ENCODE measurements at regions not wholly inside any gene's neighbourhood (a gene's known extent, or its start where the extent isn't known, plus 50 kb on each side); places are given as distances from the start of the nearest gene placed in this dataset.

DNA sequence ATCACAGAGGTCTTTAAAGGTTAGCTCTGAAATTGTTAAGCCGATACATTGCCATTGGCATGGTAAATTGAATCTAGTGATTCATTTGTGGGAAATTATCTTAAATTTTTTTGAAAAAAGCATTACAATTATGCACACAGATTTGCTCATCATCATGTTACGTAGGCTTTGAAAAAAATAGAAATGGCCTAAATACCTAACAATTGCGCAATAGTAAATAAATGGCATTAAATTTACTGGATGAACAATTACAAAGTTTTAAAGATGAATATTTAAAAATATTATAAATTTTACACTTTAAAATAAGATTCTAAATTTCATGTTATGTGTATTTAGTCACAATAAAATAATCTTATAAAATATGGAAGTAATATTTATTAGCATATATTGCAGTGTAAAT, 171.3 kb downstream of the RPRM start (continued):
- TF ChIP-seq, protein P1, sequence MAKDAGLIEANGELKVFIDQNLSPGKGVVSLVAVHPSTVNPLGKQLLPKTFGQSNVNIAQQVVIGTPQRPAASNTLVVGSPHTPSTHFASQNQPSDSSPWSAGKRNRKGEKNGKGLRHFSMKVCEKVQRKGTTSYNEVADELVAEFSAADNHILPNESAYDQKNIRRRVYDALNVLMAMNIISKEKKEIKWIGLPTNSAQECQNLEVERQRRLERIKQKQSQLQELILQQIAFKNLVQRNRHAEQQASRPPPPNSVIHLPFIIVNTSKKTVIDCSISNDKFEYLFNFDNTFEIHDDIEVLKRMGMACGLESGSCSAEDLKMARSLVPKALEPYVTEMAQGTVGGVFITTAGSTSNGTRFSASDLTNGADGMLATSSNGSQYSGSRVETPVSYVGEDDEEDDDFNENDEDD (CRISPR knock-in tag; IDR thresholded peaks at IDR 0.05; ENCODE audit: borderline replicate concordance): no peak
- TF ChIP-seq CEBPB (IDR thresholded peaks at IDR 0.05; ENCODE audit: borderline replicate concordance, low read depth, low read length): peak; percentile 86
- no peak for TF ChIP-seq ZNF343 (CRISPR knock-in tag; IDR thresholded peaks at IDR 0.05)

DNA sequence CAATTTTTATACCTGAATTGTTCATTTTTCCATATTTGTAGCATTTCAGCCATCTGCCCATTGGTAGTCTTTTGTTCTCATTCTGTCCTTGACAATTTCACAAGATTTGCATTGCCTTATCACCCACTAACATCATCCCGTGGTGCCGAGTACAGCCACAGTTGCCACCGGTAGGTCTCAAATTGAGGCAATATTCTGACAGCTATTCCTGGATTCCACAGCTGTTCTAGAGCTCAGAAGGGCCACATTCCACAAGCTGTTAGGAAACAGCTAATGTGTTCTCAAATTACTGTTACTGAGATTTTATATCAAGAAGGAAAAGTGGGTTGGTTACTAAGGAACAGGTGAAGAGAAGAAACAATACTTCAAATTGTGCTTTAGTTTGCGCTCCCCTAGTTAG, 178.8 kb downstream of the RPRM start:
- no TSS peak for BruUV-seq (replicated peaks)
- 33% methylated on average over 4 of the region's 4 CpGs for WGBS (ENCODE audit: low lambda C conversion rate)
- TF ChIP-seq GTF3A (CRISPR knock-in tag; conservative IDR thresholded peaks at IDR 0.05) (no peak), ZSCAN12 (CRISPR knock-in tag; IDR thresholded peaks at IDR 0.05) (no peak), NONO (IDR thresholded peaks at IDR 0.05) (no peak), NONO (CRISPR knock-in tag; conservative IDR thresholded peaks at IDR 0.05) (no peak), SP2 (CRISPR knock-in tag; IDR thresholded peaks at IDR 0.05) (no peak), HDAC6 (IDR thresholded peaks at IDR 0.05; ENCODE audit: low read depth, low read length) (no peak), ATM (IDR thresholded peaks at IDR 0.05; ENCODE audit: borderline replicate concordance) (no peak), TGIF2 (CRISPR knock-in tag; IDR thresholded peaks at IDR 0.05) (no peak), ZNF709 (CRISPR knock-in tag; IDR thresholded peaks at IDR 0.05) (no peak), ZNF800 (CRISPR knock-in tag; IDR thresholded peaks at IDR 0.05) (no peak)
- TF ChIP-seq, protein P2, sequence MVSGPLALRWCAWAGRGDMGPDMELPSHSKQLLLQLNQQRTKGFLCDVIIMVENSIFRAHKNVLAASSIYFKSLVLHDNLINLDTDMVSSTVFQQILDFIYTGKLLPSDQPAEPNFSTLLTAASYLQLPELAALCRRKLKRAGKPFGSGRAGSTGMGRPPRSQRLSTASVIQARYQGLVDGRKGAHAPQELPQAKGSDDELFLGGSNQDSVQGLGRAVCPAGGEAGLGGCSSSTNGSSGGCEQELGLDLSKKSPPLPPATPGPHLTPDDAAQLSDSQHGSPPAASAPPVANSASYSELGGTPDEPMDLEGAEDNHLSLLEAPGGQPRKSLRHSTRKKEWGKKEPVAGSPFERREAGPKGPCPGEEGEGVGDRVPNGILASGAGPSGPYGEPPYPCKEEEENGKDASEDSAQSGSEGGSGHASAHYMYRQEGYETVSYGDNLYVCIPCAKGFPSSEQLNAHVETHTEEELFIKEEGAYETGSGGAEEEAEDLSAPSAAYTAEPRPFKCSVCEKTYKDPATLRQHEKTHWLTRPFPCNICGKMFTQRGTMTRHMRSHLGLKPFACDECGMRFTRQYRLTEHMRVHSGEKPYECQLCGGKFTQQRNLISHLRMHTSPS (CRISPR knock-in tag; IDR thresholded peaks at IDR 0.05; ENCODE audit: low read depth): no peak

More for the DNA sequence above, 178.8 kb downstream of the RPRM start:
- no peak overlapping the region for H3K4me3 ChIP-seq (replicated peaks in 1 of 3; ENCODE audit: insufficient read depth in 1 of 3, low read depth in 2 of 3, low read length in 3 of 3)
- H3K27me3 ChIP-seq (ENCODE audit: control insufficient read depth in 1 of 2, insufficient read depth in 2 of 2, low read length in 2 of 2): no peaks in the 10 kb centered on the region
- CTCF ChIA-PET (ENCODE audit: low intra/inter-chr PET ratio, low total read pairs): no interaction called here
- H3K79me2 ChIP-seq (ENCODE audit: insufficient read depth, low read length): no peaks in the 10 kb centered on the region
- FAIRE-seq: no peak
- no peak overlapping the region for H3K4me2 ChIP-seq (ENCODE audit: low read depth, low read length)
- H3K4me1 ChIP-seq (ENCODE audit: insufficient read depth, low read length): no peaks in the 10 kb centered on the region
- POLR2A ChIA-PET: no interaction called here
- H4K20me1 ChIP-seq (ENCODE audit: insufficient read depth, low read length): no peaks in the 10 kb centered on the region
- no peak for ATAC-seq
- no peak for DNase-seq (ENCODE audit: low spot score)
- in situ Hi-C loops (cut with HindIII; ENCODE audit: extremely low pct_ligation_motif_present, low pct_unique_long_range_greater_than_20kb) (no loop called here), intact Hi-C loops (cut with micrococcal nuclease; ENCODE audit: unreplicated experiment) (no loop called here)
- H2AFZ ChIP-seq (ENCODE audit: low read length): no peak overlapping the region
- no peak overlapping the region for H3K9ac ChIP-seq (ENCODE audit: insufficient read depth, low read depth, low read length)
- H3K9me3 ChIP-seq (ENCODE audit: low read length): no peaks in the 10 kb centered on the region
- H3K27ac ChIP-seq (ENCODE audit: extremely low read length, insufficient read depth, low read length): no peak overlapping the region
- no peaks in the 10 kb centered on the region for H3K36me3 ChIP-seq (replicated peaks in 1 of 2; ENCODE audit: control insufficient read depth in 1 of 2, insufficient read depth in 2 of 2, low read length in 2 of 2)

Data from HepG2 (cell line).